Cardiac muscle cell (in vitro differentiated cells and primary cell): ENCODE measurements at regions not wholly inside any gene's neighbourhood (a gene's known extent, or its start where the extent isn't known, plus 50 kb on each side); places are given as distances from the start of the nearest gene placed in this dataset.

Source experiments
- DNase-seq, 2 donors: peaks; one replicate each; pipeline versions ENCODE4 v3.0.0 to v3.0.0-alpha.2; 2010 to 2017; ENCODE audit warnings: low read depth in 1 of 2, low spot score in 1 of 2
- H3K27ac ChIP-seq: fragments of 200-600 bp; sonication (generic); 2 replicates; pipeline ENCODE4 v1.5.1; 2016
- H3K27me3 ChIP-seq: fragments of 200-600 bp; sonication (generic); 2 replicates; pipeline ENCODE4 v1.6.0; 2016; ENCODE audit warnings: control low read depth
- H3K36me3 ChIP-seq: fragments of 200-600 bp; sonication (generic); 2 replicates; pipeline ENCODE4 v1.5.1; 2016; ENCODE audit warnings: control low read depth
- H3K4me1 ChIP-seq: fragments of 200-600 bp; sonication (generic); 2 replicates; pipeline ENCODE4 v1.8.1; 2017; ENCODE audit warnings: low read depth, mild to moderate bottlenecking, mixed run types
- H3K4me3 ChIP-seq: fragments of 200-600 bp; sonication (generic); 2 replicates; pipeline ENCODE4 v1.5.1; 2016; ENCODE audit warnings: mild to moderate bottlenecking
- H3K9me3 ChIP-seq: fragments of 200-600 bp; sonication (generic); 2 replicates; pipeline ENCODE4 v1.5.1; 2017; ENCODE audit warnings: low read depth, mild to moderate bottlenecking, control low read depth
- TF ChIP-seq, protein P1 (sequence below): IDR thresholded peaks from 2 replicates; pipeline ENCODE4 v1.5.1; 2012; ENCODE audit warnings: low read depth, mild to moderate bottlenecking, low read length

GRCh38 chr18:27696148-27696547 is 480.8 kb downstream of the CDH2 start:
- no peak for DNase-seq

GRCh38 chr18:27695503-27695902 is 481.4 kb downstream of the CDH2 start:
- Histone ChIP-seq H3K4me3 (no peak overlapping the region), H3K36me3 (no peaks in the 10 kb centered on the region), H3K4me1 (no peaks in the 10 kb centered on the region), H3K9me3 (no peaks in the 10 kb centered on the region), H3K27me3 (no peaks in the 10 kb centered on the region), H3K27ac (no peak overlapping the region)
- TF ChIP-seq, protein P1, sequence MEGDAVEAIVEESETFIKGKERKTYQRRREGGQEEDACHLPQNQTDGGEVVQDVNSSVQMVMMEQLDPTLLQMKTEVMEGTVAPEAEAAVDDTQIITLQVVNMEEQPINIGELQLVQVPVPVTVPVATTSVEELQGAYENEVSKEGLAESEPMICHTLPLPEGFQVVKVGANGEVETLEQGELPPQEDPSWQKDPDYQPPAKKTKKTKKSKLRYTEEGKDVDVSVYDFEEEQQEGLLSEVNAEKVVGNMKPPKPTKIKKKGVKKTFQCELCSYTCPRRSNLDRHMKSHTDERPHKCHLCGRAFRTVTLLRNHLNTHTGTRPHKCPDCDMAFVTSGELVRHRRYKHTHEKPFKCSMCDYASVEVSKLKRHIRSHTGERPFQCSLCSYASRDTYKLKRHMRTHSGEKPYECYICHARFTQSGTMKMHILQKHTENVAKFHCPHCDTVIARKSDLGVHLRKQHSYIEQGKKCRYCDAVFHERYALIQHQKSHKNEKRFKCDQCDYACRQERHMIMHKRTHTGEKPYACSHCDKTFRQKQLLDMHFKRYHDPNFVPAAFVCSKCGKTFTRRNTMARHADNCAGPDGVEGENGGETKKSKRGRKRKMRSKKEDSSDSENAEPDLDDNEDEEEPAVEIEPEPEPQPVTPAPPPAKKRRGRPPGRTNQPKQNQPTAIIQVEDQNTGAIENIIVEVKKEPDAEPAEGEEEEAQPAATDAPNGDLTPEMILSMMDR = no peak
- DNase-seq = no peak

More at GRCh38 chr18:27696148-27696547, 480.8 kb downstream of the CDH2 start:
- no peak overlapping the region for H3K27ac ChIP-seq
- H3K4me3 ChIP-seq = no peak overlapping the region
- no peaks in the 10 kb centered on the region for H3K36me3 ChIP-seq
- H3K9me3 ChIP-seq = no peaks in the 10 kb centered on the region
- TF ChIP-seq, protein P1 = no peak
- H3K27me3 ChIP-seq = no peaks in the 10 kb centered on the region
- no peaks in the 10 kb centered on the region for H3K4me1 ChIP-seq

DNA sequence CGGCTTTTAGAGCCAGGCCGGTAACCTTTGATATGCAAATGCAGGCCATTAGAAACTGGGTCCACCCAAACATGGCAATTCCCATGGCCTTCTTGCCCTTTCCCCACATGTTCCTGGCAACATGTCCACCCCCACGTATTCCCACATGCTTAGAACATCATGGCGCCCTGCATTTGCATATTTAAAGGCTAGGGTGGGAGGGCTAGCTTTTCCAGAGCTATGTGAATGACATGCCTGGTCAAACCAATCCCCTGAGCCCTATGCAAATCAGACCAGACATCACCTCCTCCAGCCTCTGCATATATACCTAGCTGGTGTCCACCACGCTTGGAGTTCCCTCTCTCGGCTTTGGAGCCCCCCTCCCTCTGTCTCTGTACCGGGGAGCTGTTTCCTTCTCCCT is 481.9 kb downstream of the CDH2 start:
- H3K27me3 ChIP-seq = no peaks in the 10 kb centered on the region
- no peaks in the 10 kb centered on the region for H3K4me1 ChIP-seq
- no peaks in the 10 kb centered on the region for H3K36me3 ChIP-seq
- no peak overlapping the region for H3K27ac ChIP-seq
- no peak for DNase-seq
- no peak overlapping the region for H3K4me3 ChIP-seq
- TF ChIP-seq, protein P1 = no peak
- no peaks in the 10 kb centered on the region for H3K9me3 ChIP-seq

DNA sequence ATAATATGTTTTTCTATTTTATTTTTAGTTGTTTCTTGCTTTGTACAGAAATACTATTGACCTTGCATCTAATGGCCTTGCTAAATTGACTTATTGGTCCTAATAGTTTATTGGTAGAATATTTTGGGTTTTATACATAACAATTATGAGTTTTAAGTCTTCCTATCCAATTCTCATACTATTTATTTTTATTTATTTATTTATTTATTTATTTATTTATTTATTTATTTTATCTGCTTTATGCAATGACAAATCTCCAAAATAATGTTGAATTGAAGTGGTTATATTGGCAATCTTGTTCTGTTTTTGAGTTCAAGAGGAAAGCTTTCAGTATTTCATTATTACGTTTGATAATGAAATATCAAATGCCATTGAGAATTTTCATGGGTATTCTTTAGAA is 488.3 kb downstream of the CDH2 start:
- DNase-seq = no peak
- Histone ChIP-seq H3K4me1 (peaks cover 7% of the 10 kb centered on the region), H3K9me3 (no peaks in the 10 kb centered on the region), H3K27ac (no peak overlapping the region), H3K27me3 (no peaks in the 10 kb centered on the region), H3K36me3 (no peaks in the 10 kb centered on the region), H3K4me3 (no peak overlapping the region)
- TF ChIP-seq, protein P1 = no peak

- H3K27me3 ChIP-seq = no peaks in the 10 kb centered on the region
- TF ChIP-seq, protein P1 = no peak
- peaks cover 7% of the 10 kb centered on the region for H3K4me1 ChIP-seq
- no peak overlapping the region for H3K27ac ChIP-seq
- no peak overlapping the region for H3K4me3 ChIP-seq
- no peaks in the 10 kb centered on the region for H3K9me3 ChIP-seq
- no peak for DNase-seq
- H3K36me3 ChIP-seq = no peaks in the 10 kb centered on the region
Measured at GRCh38 chr18:27687351-27687979, 489.5 kb downstream of the CDH2 start.
